Effector memory CD8-positive, alpha-beta T cell (primary cell): ENCODE measurements at regions not wholly inside any gene's neighbourhood (a gene's known extent, or its start where the extent isn't known, plus 50 kb on each side); places are given as distances from the start of the nearest gene placed in this dataset.

Experiments used
- ATAC-seq: fragments of 150-1000 bp; cut with Tn5 transposase; replicated peaks from 2 replicates; pipeline ENCODE4 v1.10.0; 2021; ENCODE audit warnings: mild to moderate bottlenecking, moderate library complexity
- DNase-seq, 3 experiments: peaks; one replicate each; pipeline ENCODE4 v3.0.0; 2021
- H3K27ac Mint-ChIP-seq, 2 donors: one replicate each; pipeline ENCODE4 v1.8.0; 2022; ENCODE audit warnings: mild to moderate bottlenecking in 2 of 2, mixed read lengths in 2 of 2, moderate library complexity in 2 of 2
- H3K27me3 Mint-ChIP-seq, 2 donors: one replicate each; pipeline ENCODE4 v1.8.0; 2022; ENCODE audit warnings: mixed read lengths in 2 of 2
- H3K36me3 Mint-ChIP-seq: one replicate; pipeline ENCODE4 v1.8.0; 2022; ENCODE audit warnings: mild to moderate bottlenecking, moderate library complexity, mixed read lengths; ENCODE audit not compliant: insufficient read depth
- H3K4me1 Mint-ChIP-seq, 2 donors: one replicate each; pipeline ENCODE4 v1.8.0; 2022; ENCODE audit warnings: low read depth in 2 of 2, mixed read lengths in 2 of 2
- H3K4me3 Mint-ChIP-seq, 2 donors: one replicate each; pipeline ENCODE4 v1.8.0; 2022; ENCODE audit warnings: mild to moderate bottlenecking in 2 of 2, mixed read lengths in 2 of 2, moderate library complexity in 2 of 2
- H3K9me3 Mint-ChIP-seq, 2 donors: one replicate each; pipeline ENCODE4 v1.8.0; 2022; ENCODE audit warnings: mixed read lengths in 2 of 2

GRCh38 chr6:133757335-133757734 is 131.6 kb upstream of the TCF21 start:
- Mint-ChIP-seq H3K9me3 (peaks cover 0 to 2% of the 10 kb centered on the region in 2 donors), H3K27ac (no peak overlapping the region), H3K4me1 (no peaks in the 10 kb centered on the region), H3K36me3 (no peaks in the 10 kb centered on the region), H3K4me3 (no peak overlapping the region), H3K27me3 (peaks cover 0 to 10% of the 10 kb centered on the region in 2 donors)
- ATAC-seq (no peak), DNase-seq (no peak)

- no peaks in the 10 kb centered on the region for H3K4me1 Mint-ChIP-seq
- H3K27me3 Mint-ChIP-seq, result peaks cover 1 to 10% of the 10 kb centered on the region in 2 donors
- H3K36me3 Mint-ChIP-seq, result no peaks in the 10 kb centered on the region
- no peak for ATAC-seq
- no peak overlapping the region for H3K27ac Mint-ChIP-seq
- no peak for DNase-seq
- no peak overlapping the region for H3K4me3 Mint-ChIP-seq
- peaks cover 0 to 2% of the 10 kb centered on the region in 2 donors for H3K9me3 Mint-ChIP-seq
Measured at GRCh38 chr6:133758815-133759335, 130.0 kb upstream of the TCF21 start.

- Mint-ChIP-seq H3K27ac (no peak overlapping the region), H3K27me3 (peaks cover 6 to 10% of the 10 kb centered on the region in 2 donors), H3K36me3 (no peaks in the 10 kb centered on the region), H3K9me3 (peaks cover 0 to 2% of the 10 kb centered on the region in 2 donors), H3K4me3 (no peak overlapping the region), H3K4me1 (no peaks in the 10 kb centered on the region)
- no peak for DNase-seq
- ATAC-seq, result no peak
Measured at GRCh38 chr6:133759524-133759923, 129.4 kb upstream of the TCF21 start.

GRCh38 chr6:133761706-133762105 is 127.2 kb upstream of the TCF21 start:
- Mint-ChIP-seq H3K9me3 (peaks cover 0 to 4% of the 10 kb centered on the region in 2 donors), H3K27ac (no peak overlapping the region), H3K4me1 (no peaks in the 10 kb centered on the region), H3K27me3 (peaks cover 6 to 10% of the 10 kb centered on the region in 2 donors), H3K36me3 (no peaks in the 10 kb centered on the region), H3K4me3 (no peak overlapping the region)
- DNase-seq (no peak), ATAC-seq (no peak)

GRCh38 chr6:133764008-133764753 is 124.7 kb upstream of the TCF21 start:
- H3K4me3 Mint-ChIP-seq, result no peak overlapping the region
- DNase-seq, result no peak
- H3K9me3 Mint-ChIP-seq, result peaks cover 0 to 7% of the 10 kb centered on the region in 2 donors
- no peak for ATAC-seq
- no peaks in the 10 kb centered on the region for H3K4me1 Mint-ChIP-seq
- H3K27ac Mint-ChIP-seq, result no peak overlapping the region
- H3K27me3 Mint-ChIP-seq, result peaks cover 6 to 10% of the 10 kb centered on the region in 2 donors
- no peaks in the 10 kb centered on the region for H3K36me3 Mint-ChIP-seq

GRCh38 chr6:133764754-133765208 is 124.1 kb upstream of the TCF21 start:
- H3K27ac Mint-ChIP-seq, result no peak overlapping the region
- peaks cover 6 to 10% of the 10 kb centered on the region in 2 donors for H3K27me3 Mint-ChIP-seq
- DNase-seq, result no peak
- peaks cover 0 to 7% of the 10 kb centered on the region in 2 donors for H3K9me3 Mint-ChIP-seq
- no peak overlapping the region for H3K4me3 Mint-ChIP-seq
- no peak for ATAC-seq
- no peaks in the 10 kb centered on the region for H3K4me1 Mint-ChIP-seq
- H3K36me3 Mint-ChIP-seq, result no peaks in the 10 kb centered on the region

GRCh38 chr6:133767357-133767970 is 121.4 kb upstream of the TCF21 start:
- no peak for DNase-seq
- ATAC-seq, result no peak
- Mint-ChIP-seq H3K9me3 (peaks cover 0 to 5% of the 10 kb centered on the region in 2 donors), H3K27me3 (peaks cover 0 to 12% of the 10 kb centered on the region in 2 donors), H3K27ac (no peak overlapping the region), H3K36me3 (no peaks in the 10 kb centered on the region), H3K4me3 (no peak overlapping the region), H3K4me1 (no peaks in the 10 kb centered on the region)

- no peaks in the 10 kb centered on the region for H3K36me3 Mint-ChIP-seq
- no peak overlapping the region for H3K27ac Mint-ChIP-seq
- no peaks in the 10 kb centered on the region for H3K4me1 Mint-ChIP-seq
- no peak overlapping the region for H3K4me3 Mint-ChIP-seq
- peaks cover 0 to 5% of the 10 kb centered on the region in 2 donors for H3K9me3 Mint-ChIP-seq
- peaks cover 0 to 12% of the 10 kb centered on the region in 2 donors for H3K27me3 Mint-ChIP-seq
- ATAC-seq (no peak), DNase-seq (no peak)
Measured at GRCh38 chr6:133768656-133769295, 120.1 kb upstream of the TCF21 start.

GRCh38 chr6:133769463-133769862 is 119.5 kb upstream of the TCF21 start:
- H3K27ac Mint-ChIP-seq, result no peak overlapping the region
- DNase-seq (no peak), ATAC-seq (no peak)
- H3K9me3 Mint-ChIP-seq, result peaks cover 0 to 7% of the 10 kb centered on the region in 2 donors
- no peak overlapping the region for H3K4me3 Mint-ChIP-seq
- peaks cover 0 to 6% of the 10 kb centered on the region in 2 donors for H3K27me3 Mint-ChIP-seq
- H3K36me3 Mint-ChIP-seq, result no peaks in the 10 kb centered on the region
- no peaks in the 10 kb centered on the region for H3K4me1 Mint-ChIP-seq

- H3K27ac Mint-ChIP-seq, result no peak overlapping the region
- no peaks in the 10 kb centered on the region for H3K4me1 Mint-ChIP-seq
- H3K36me3 Mint-ChIP-seq, result no peaks in the 10 kb centered on the region
- DNase-seq, result no peak
- peaks cover 0 to 6% of the 10 kb centered on the region in 2 donors for H3K27me3 Mint-ChIP-seq
- peaks cover 0 to 2% of the 10 kb centered on the region in 2 donors for H3K9me3 Mint-ChIP-seq
- H3K4me3 Mint-ChIP-seq, result no peak overlapping the region
- no peak for ATAC-seq
Measured at GRCh38 chr6:133772567-133772966, 116.3 kb upstream of the TCF21 start.

GRCh38 chr6:133773776-133774175 is 115.1 kb upstream of the TCF21 start:
- Mint-ChIP-seq H3K36me3 (no peaks in the 10 kb centered on the region), H3K9me3 (peaks cover 0 to 2% of the 10 kb centered on the region in 2 donors), H3K27me3 (peaks cover 0 to 6% of the 10 kb centered on the region in 2 donors), H3K27ac (no peak overlapping the region), H3K4me3 (no peak overlapping the region), H3K4me1 (no peaks in the 10 kb centered on the region)
- DNase-seq (no peak), ATAC-seq (no peak)

GRCh38 chr6:133774356-133774755 is 114.6 kb upstream of the TCF21 start:
- no peak for DNase-seq
- Mint-ChIP-seq H3K27ac (no peak overlapping the region), H3K4me1 (no peaks in the 10 kb centered on the region), H3K4me3 (no peak overlapping the region), H3K9me3 (peaks cover 0 to 2% of the 10 kb centered on the region in 2 donors), H3K36me3 (no peaks in the 10 kb centered on the region), H3K27me3 (peaks cover 0 to 6% of the 10 kb centered on the region in 2 donors)
- no peak for ATAC-seq

- Mint-ChIP-seq H3K4me1 (no peaks in the 10 kb centered on the region), H3K27me3 (no peaks in the 10 kb centered on the region), H3K27ac (no peak overlapping the region), H3K4me3 (no peak overlapping the region), H3K36me3 (no peaks in the 10 kb centered on the region), H3K9me3 (peaks cover 0 to 2% of the 10 kb centered on the region in 2 donors)
- DNase-seq (no peak), ATAC-seq (no peak)
Measured at GRCh38 chr6:133778414-133779130, 110.3 kb upstream of the TCF21 start.
